GM21367 (cell line): ENCODE measurements at regions not wholly inside any gene's neighbourhood (a gene's known extent, or its start where the extent isn't known, plus 50 kb on each side); places are given as distances from the start of the nearest gene placed in this dataset.

Source experiments
- ATAC-seq: cut with Tn5 transposase; IDR thresholded peaks from one replicate; pipeline ENCODE4 v1.9.1; 2021; ENCODE audit not compliant: unreplicated experiment

- no peak for ATAC-seq
Measured at GRCh38 chr12:115444346-115444745, 760.4 kb upstream of the TBX3 start.

- ATAC-seq, result no peak
Measured at GRCh38 chr12:115443351-115443938, 759.5 kb upstream of the TBX3 start.

DNA sequence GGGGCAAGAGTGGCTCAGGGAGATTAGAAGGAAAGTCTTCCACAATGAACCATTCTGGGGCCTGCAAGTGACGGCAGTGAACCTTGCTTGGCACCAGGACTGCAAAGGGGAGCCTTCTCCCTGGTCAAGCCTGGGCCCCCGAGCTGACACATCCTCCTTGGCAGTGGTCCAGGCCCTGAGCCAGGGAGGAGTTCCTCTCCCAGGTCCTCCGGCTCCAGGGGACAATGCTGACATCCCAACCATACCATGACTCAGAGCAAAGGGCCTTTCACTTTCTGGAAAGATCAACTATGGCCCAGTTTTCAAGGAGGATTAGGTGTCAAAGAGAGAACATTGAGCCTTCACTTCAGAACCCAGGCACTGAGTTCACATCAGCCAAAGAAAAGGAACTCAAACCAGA lies 756.5 kb upstream of the TBX3 start:
- no peak for ATAC-seq

DNA sequence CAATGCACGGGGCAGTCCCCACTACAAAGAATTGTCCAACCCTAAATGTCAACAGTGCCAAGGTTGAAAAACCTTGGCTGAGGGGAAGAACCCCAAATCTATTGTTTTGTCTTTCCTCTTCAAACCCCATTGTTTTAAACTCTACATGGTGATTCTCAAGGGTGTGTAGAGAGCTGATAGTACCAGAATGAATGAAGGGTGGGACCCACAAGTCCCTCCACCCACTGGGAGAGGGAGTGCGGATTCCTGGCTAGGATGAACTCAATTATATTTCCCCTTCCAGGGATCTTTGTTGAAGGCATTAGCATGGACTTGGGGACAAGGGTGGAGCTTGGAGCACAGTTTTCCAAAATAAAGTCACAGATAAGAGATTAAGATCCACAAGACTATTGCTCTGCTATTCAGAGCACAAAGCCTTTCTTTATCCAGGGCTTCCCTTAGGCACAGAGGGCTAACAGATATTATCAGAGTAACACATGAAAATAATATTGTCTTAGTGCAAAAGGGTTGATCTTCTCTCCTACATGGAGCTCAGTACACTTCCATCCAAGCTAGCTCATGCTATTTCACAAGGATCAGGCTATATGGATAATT lies 755.1 kb upstream of the TBX3 start:
- ATAC-seq, result no peak

DNA sequence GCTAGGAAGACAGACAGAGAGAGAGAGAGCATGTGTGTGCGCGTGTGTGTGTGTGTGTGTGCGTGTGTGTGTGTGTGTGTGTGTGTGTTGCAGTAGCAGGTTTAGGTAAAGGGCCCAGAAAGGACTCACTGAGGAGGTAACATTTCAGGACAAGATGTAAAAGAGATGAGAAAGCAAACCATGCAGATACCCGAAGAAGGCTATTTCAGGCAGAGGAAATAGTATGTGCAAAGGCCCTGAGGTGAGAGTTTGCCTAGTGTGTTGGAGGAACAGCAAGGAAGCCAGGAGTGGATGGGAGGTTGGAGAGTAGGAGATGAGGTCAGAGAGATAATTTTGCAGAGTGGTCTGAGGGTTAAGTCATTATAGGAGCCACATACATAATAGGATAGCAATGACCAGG lies 754.3 kb upstream of the TBX3 start:
- ATAC-seq, result no peak

GRCh38 chr12:115437061-115437567 lies 753.1 kb upstream of the TBX3 start:
- ATAC-seq, result no peak

DNA sequence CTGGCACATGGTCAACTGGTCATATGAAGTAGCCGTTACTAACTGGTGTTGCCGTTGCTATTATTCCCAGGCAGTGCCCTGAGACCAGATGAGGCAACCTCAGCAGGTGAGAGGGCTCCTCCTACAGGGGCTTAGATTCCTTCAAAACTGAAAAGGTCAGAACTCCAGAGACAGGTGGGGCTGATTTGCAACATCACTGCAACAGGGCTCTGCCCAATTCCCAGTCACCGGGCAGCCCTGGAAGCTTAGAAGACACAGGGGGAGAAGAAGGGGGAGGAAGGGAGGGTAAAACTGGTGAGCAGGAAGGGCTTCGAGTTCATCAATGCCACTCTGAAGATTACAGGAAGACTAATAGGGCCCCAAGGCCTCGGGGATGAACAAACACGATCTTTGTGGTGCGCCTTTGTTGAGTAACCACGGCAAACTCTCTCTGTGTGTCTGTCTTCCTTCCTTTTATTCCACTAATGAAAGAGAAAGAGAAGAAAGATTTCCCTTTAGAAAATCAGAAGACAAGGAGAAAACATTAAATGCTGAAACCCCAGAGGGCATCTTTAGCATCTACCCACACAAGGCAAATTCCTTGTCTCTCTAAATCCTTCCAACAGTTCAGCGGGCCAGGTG lies 749.1 kb upstream of the TBX3 start:
- no peak for ATAC-seq

DNA sequence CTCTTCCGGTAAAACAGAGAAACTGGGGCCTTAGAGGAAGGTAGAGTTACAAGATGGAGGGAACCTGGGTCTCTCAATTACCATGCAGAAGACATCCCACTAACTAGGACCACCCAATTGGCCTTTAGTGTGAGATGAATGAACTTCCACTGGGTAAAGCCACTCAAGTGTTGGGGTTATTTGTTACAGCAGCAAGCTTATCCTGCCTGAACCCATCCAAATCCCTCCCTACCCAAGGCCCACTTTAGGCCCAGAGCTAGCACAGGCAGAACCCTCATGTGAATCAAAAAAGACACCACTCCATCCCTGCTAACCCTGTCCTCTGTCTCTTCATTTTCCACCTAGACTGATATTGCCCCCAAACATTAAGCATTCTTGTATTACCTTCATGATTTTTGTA lies 746.7 kb upstream of the TBX3 start:
- no peak for ATAC-seq

- no peak for ATAC-seq
Measured at GRCh38 chr12:115426732-115427131, 742.8 kb upstream of the TBX3 start.

DNA sequence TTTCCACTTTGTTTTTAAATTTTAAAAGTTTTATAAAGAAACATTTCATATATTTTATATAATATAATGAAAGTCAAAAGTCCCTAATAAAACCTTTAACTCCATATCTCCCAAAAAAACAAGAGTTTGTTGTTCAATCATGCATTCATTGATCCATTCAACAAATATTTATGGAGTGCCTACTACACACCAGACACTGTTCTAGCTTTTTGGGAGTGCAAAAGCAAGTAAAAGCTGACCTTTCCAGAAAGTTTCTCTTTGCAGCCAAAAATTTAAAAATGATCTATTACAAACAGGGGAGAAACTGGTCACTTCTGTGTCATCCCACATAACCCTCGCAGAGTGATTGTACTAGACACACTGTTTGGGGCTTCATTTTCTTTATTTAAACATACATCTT lies 740.0 kb upstream of the TBX3 start:
- no peak for ATAC-seq

- no peak for ATAC-seq
Measured at GRCh38 chr12:115423546-115423987, 739.6 kb upstream of the TBX3 start.

GRCh38 chr12:115422845-115423545 lies 739.0 kb upstream of the TBX3 start:
- no peak for ATAC-seq

DNA sequence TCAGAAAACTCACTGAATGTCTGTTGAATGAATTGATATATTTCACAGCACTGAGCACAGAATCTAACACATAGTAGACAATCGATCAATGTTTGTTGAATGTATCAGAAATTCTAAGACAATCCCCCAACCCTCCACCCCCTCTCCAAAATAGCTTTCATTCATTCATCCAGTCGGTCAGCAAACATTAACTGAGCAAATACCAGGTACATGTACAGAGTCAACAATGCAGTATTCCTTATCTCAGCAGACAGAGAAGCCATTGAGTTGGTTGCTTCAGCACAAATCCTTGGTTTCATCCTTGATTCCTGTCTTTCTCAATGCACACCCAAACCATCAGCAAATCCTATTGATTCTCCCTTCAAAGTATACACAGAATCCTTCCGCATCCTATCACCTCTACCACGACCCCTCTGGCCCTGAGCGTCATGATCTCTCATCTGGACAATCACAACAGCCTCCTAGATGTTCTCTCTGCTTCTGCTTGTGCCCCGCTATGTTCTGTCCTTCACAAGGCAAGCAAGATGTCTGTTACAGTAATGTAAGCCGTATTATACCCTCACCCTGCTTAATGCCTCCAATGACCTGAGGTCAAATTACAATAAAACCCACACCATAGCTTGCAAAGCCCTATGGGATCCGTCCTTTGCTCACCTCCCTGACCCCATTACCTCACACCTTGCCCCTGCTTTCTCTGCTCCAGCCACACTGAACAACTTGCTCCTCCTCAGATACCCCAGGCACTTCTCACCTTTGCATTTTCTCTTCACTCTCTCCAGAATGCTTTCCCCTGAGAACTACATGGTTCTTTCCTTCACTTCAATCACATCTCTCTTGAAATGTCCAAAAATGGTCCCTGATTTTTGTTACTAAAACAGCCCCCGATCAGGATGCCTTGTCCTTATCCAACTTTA lies 738.1 kb upstream of the TBX3 start:
- ATAC-seq, result no peak

DNA sequence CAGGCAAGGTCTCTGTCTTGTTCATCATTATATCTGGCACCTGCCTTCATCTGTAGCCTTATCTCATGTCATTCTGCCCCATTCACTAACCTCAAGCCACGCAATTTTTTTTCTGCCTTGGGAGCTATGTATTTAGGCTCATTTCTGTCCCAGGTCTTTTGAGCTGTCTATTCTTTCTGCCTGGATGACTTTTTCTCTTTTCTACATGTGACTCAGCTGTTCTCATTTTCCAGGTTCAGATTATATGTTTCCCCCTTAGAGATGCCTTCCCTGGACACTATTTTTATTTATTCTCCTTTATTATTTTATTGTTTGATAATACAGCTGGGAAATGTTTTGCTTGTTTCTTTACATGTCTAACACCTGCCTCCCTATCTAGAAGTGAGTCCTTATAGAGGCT lies 737.4 kb upstream of the TBX3 start:
- no peak for ATAC-seq

- ATAC-seq, result no peak
Measured at GRCh38 chr12:115419145-115419646, 735.2 kb upstream of the TBX3 start.

GRCh38 chr12:115417610-115418009 lies 733.6 kb upstream of the TBX3 start:
- no peak for ATAC-seq

GRCh38 chr12:115416869-115417268 lies 732.9 kb upstream of the TBX3 start:
- ATAC-seq, result no peak

DNA sequence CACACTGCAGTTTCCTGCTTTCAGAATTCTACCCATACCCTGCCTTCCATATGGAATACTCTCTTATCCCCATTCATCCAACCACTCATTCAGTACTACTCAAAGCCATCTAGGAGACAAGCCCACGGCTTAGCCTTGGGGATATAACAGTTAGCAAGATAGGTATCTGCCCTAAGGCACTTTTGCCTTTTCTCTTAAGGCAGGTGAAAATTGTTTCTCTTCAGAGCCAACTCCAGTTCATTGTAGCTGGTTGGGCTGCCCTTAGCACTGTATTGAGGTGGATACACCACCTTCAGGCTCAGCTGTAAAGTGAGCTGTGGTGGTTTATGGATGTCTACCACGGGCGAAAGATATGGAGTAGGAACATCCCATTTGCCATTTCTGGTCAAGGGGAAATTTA lies 729.7 kb upstream of the TBX3 start:
- no peak for ATAC-seq

- ATAC-seq, result no peak
Measured at GRCh38 chr12:115412831-115413230, 728.9 kb upstream of the TBX3 start.

- no peak for ATAC-seq
Measured at GRCh38 chr12:115411121-115411520, 727.1 kb upstream of the TBX3 start.

DNA sequence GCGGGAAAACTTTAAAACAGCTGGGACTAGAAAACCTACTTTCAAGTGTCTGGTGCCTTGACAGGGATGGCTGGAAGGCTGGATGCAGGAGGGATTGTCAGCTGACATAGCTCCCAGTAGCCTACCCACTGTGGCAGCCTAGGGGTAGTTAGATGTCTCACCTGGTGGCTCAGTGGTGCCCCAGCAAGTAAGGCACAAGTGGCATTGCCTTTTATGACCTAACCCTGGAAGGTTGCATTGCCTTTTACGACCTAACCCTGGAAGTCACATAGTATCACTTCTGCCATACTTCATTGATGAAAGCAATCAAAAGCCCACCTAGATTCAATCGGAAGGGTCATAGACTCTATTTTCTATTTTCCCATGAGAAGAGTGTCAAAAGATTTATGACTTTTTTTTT lies 724.7 kb upstream of the TBX3 start:
- no peak for ATAC-seq
